Transverse colon (tissue), 4 donors: ENCODE measurements at regions not wholly inside any gene's neighbourhood (a gene's known extent, or its start where the extent isn't known, plus 50 kb on each side); places are given as distances from the start of the nearest gene placed in this dataset.

Experiments used
- DNase-seq: peaks from one replicate; pipeline ENCODE4 v3.0.0-alpha.2; 2019
- H3K27ac ChIP-seq, 4 donors: fragments of 200-600 bp; sonication (generic); 2 replicates each; pipeline ENCODE4 v1.5.1; 2016 to 2018; ENCODE audit warnings: inconsistent platforms in 4 of 4
- H3K27me3 ChIP-seq: fragments of 200-600 bp; sonication (generic); 2 replicates; pipeline ENCODE4 v1.5.1; 2017; ENCODE audit warnings: inconsistent platforms
- H3K36me3 ChIP-seq, 4 donors: fragments of 200-600 bp; sonication (generic); 2 replicates each; pipeline ENCODE4 v1.5.1; 2017 to 2019; ENCODE audit warnings: inconsistent platforms in 4 of 4
- H3K4me1 ChIP-seq, 4 donors: fragments of 200-600 bp; sonication (generic); 2 replicates each; pipeline ENCODE4 v1.5.1; 2017 to 2020; ENCODE audit warnings: inconsistent platforms in 4 of 4
- H3K4me3 ChIP-seq, 4 donors: fragments of 200-600 bp; sonication (generic); 1 replicate in 1 of 4; 2 replicates in 3 of 4; pipeline versions ENCODE4 v1.5.1 to v1.6.1; 2017 to 2019; ENCODE audit warnings: inconsistent platforms in 4 of 4
- H3K9me3 ChIP-seq, 2 donors: fragments of 200-600 bp; sonication (generic); 2 replicates each; pipeline ENCODE4 v1.5.1; 2017 to 2019; ENCODE audit warnings: inconsistent platforms in 2 of 2
- EP300 ChIP-seq: sonication (generic); formaldehyde crosslinking; IDR thresholded peaks from one replicate; pipeline ENCODE4 v1.6.1; 2017; ENCODE audit warnings: antibody characterized with exemption, low read depth
- POLR2A ChIP-seq: fragments of 450-650 bp; IDR thresholded peaks from one replicate; pipeline ENCODE4 v1.6.1; 2016; ENCODE audit warnings: antibody characterized with exemption, mild to moderate bottlenecking, moderate library complexity
- POLR2AphosphoS5 ChIP-seq, 3 donors: sonication (generic); formaldehyde crosslinking; IDR thresholded peaks; one replicate each; pipeline ENCODE4 v1.6.1; 2016; ENCODE audit warnings: antibody characterized with exemption in 3 of 3
- WGBS, 2 donors: methylation state at CpG; one replicate each; pipeline ENCODE4 v1.1.5; 2018; ENCODE audit warnings: low coverage in 1 of 2; 5-methylcytosine and 5-hydroxymethylcytosine counted together
- in situ Hi-C, 4 donors: fragments of 200-750 bp; cut with MboI; loops; one replicate each; pipeline versions ENCODE4 v1.15.0 to v1.15.1; 2017; ENCODE audit warnings: low sequenced_read_pairs in 3 of 4, low pct_ligation_motif_present in 1 of 4, low pct_unique_long_range_greater_than_20kb in 1 of 4
- intact Hi-C: fragments of 100-400 bp; cut with DNase I; formaldehyde crosslinking; loops from one replicate; pipeline ENCODE4 v1.15.1; 2023; ENCODE audit warnings: low total_unique reads
- TF ChIP-seq, protein P1 (sequence below), 5 experiments: fragments of 200-600 bp in 3 of 5; fragments of 450-650 bp in 2 of 5; sonication (generic) in 3 of 5; IDR thresholded peaks; 1 replicate in 2 of 5; 2 replicates in 3 of 5; pipeline ENCODE4 v1.5.1; 2016 to 2017; ENCODE audit warnings: antibody characterized with exemption in 5 of 5, inconsistent platforms in 3 of 5, mild to moderate bottlenecking in 2 of 5, moderate library complexity in 1 of 5

DNA sequence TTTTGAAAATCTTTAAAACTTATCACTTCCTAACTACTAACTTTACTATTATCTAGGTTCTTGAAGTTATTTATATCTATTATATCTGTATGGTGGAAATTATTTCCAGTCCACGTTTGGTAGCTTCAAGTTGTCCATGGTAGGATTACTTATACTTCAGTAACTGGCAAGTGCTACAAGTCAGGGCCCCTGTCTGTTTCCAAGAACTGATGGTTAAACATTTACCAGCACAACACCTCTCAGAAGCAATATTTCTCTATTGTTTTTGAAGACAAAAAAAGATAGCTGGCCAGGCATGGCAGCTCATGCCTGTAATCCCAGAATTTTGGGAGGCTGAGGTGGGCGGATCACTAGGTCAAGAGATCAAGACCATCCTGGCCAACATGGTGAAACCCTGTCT, 240.4 kb upstream of the RHOBTB1 start:
- Histone ChIP-seq H3K27ac (no peak overlapping the region), H3K27me3 (no peaks in the 10 kb centered on the region), H3K4me3 (no peak overlapping the region), H3K9me3 (no peaks in the 10 kb centered on the region), H3K36me3 (no peaks in the 10 kb centered on the region), H3K4me1 (no peaks in the 10 kb centered on the region)
- in situ Hi-C loops (no loop called here), intact Hi-C loops (no loop called here)
- TF ChIP-seq POLR2A, result no peak
- no peak for DNase-seq
- WGBS, 2 donors, result 38 to 58% methylated on average over 1 to 2 of the region's 2 CpGs

GRCh38 chr10:61183967-61184366, 240.0 kb upstream of the RHOBTB1 start:
- Histone ChIP-seq H3K4me1 (no peaks in the 10 kb centered on the region), H3K27me3 (no peaks in the 10 kb centered on the region), H3K27ac (no peak overlapping the region), H3K9me3 (no peaks in the 10 kb centered on the region), H3K4me3 (no peak overlapping the region), H3K36me3 (no peaks in the 10 kb centered on the region)
- DNase-seq, result no peak
- 65 to 71% methylated on average over 1 of the region's 1 CpG for WGBS, 2 donors
- no peak for TF ChIP-seq EP300
- no peak for TF ChIP-seq POLR2AphosphoS5 (IDR thresholded peaks at IDR 0.05)
- TF ChIP-seq POLR2A, result no peak
- TF ChIP-seq, protein P1, sequence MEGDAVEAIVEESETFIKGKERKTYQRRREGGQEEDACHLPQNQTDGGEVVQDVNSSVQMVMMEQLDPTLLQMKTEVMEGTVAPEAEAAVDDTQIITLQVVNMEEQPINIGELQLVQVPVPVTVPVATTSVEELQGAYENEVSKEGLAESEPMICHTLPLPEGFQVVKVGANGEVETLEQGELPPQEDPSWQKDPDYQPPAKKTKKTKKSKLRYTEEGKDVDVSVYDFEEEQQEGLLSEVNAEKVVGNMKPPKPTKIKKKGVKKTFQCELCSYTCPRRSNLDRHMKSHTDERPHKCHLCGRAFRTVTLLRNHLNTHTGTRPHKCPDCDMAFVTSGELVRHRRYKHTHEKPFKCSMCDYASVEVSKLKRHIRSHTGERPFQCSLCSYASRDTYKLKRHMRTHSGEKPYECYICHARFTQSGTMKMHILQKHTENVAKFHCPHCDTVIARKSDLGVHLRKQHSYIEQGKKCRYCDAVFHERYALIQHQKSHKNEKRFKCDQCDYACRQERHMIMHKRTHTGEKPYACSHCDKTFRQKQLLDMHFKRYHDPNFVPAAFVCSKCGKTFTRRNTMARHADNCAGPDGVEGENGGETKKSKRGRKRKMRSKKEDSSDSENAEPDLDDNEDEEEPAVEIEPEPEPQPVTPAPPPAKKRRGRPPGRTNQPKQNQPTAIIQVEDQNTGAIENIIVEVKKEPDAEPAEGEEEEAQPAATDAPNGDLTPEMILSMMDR (IDR thresholded peaks at IDR 0.05), result no peak
- in situ Hi-C loops (no loop called here), intact Hi-C loops (no loop called here)

GRCh38 chr10:61181832-61182231, 237.8 kb upstream of the RHOBTB1 start:
- Histone ChIP-seq H3K27me3 (no peaks in the 10 kb centered on the region), H3K4me1 (no peaks in the 10 kb centered on the region), H3K4me3 (no peak overlapping the region), H3K27ac (no peak overlapping the region), H3K9me3 (no peaks in the 10 kb centered on the region), H3K36me3 (no peaks in the 10 kb centered on the region)
- intact Hi-C loops (no loop called here), in situ Hi-C loops (no loop called here)
- TF ChIP-seq EP300 (no peak), POLR2A (no peak)
- no peak for DNase-seq
- 40 to 88% methylated on average over 1 to 3 of the region's 3 CpGs for WGBS, 2 donors

DNA sequence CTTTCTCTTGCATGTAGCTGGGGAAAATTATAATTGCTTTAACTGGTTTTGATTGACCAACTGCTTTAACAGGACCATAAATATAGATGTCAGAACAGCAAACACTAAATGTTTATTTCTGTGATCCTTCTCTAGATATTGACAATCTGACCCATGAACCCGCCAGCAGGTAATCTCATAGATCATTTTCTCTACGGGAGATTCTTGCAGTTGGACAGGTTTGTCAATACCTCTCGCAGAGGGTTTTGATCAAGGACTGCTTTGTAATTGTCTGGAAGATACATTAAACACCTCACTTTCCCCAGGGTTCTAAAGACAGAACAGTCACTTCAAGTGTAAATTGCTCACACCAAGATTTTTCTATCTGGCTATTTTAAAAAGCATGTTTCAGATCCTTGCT, 235.8 kb upstream of the RHOBTB1 start:
- no peak overlapping the region for H3K4me3 ChIP-seq
- in situ Hi-C loops, result no loop called here
- no peaks in the 10 kb centered on the region for H3K27me3 ChIP-seq
- no peak for DNase-seq
- 68 to 72% methylated on average over 3 of the region's 3 CpGs for WGBS, 2 donors
- H3K36me3 ChIP-seq, result no peaks in the 10 kb centered on the region
- H3K4me1 ChIP-seq, result peaks cover 0 to 4% (median 0%) of the 10 kb centered on the region in 4 donors
- intact Hi-C loops, result no loop called here
- H3K9me3 ChIP-seq, result no peaks in the 10 kb centered on the region
- TF ChIP-seq POLR2A (no peak), POLR2AphosphoS5 (IDR thresholded peaks at IDR 0.05) (no peak), EP300 (no peak)
- TF ChIP-seq, protein P1 (IDR thresholded peaks at IDR 0.05), result no peak
- no peak overlapping the region for H3K27ac ChIP-seq

- TF ChIP-seq, protein P1 (IDR thresholded peaks at IDR 0.05), result no peak
- no peak for TF ChIP-seq POLR2AphosphoS5 (IDR thresholded peaks at IDR 0.05)
- TF ChIP-seq EP300, result no peak
- no peak for TF ChIP-seq POLR2A
- H3K27me3 ChIP-seq, result no peaks in the 10 kb centered on the region
- WGBS, 2 donors, result 50 to 80% methylated on average over 2 to 3 of the region's 3 CpGs
- peaks cover 0 to 4% (median 0%) of the 10 kb centered on the region in 4 donors for H3K4me1 ChIP-seq
- DNase-seq, result no peak
- intact Hi-C loops (no loop called here), in situ Hi-C loops (no loop called here)
- no peak overlapping the region for H3K4me3 ChIP-seq
- H3K9me3 ChIP-seq, result no peaks in the 10 kb centered on the region
- H3K36me3 ChIP-seq, result no peaks in the 10 kb centered on the region
- no peak overlapping the region for H3K27ac ChIP-seq
These were observed 232.4 kb upstream of the RHOBTB1 start for GRCh38 chr10:61176424-61176823.
